K562 (cell line): ENCODE measurements at regions not wholly inside any gene's neighbourhood (a gene's known extent, or its start where the extent isn't known, plus 50 kb on each side); places are given as distances from the start of the nearest gene placed in this dataset.

ENCODE experiments used
- ATAC-seq: fragments of 200-7000 bp; cut with Tn5 transposase; 3 replicates; pipeline ENCODE4 v1.9.1; 2020; ENCODE audit warnings: moderate library complexity
- BruUV-seq: library from RNA; stranded (reverse); fragments of 400-500 nt; replicated peaks from 2 replicates; lab custom pipeline; 2021; lab: Mats Ljungman, UMichigan
- CTCF ChIA-PET: fragments of 300-600 bp; formaldehyde crosslinking; extraction: SDS; loops from one replicate; lab custom pipeline; 2021; ENCODE audit warnings: low intra/inter-chr PET ratio; lab: Yijun Ruan, JAX
- POLR2A ChIA-PET: fragments of 300-600, 350-650 bp; sonication (Branson Sonifier 250); formaldehyde crosslinking; extraction: SDS; loops from one replicate; lab custom pipeline; 2021; ENCODE audit warnings: antibody characterized with exemption, inconsistent platforms; lab: Yijun Ruan, JAX
- DNase-seq, 4 experiments: peaks; one replicate each; pipeline versions ENCODE4 v3.0.0 to v3.0.0-alpha.2; 2011 to 2018; ENCODE audit warnings: low spot score in 3 of 4, mixed read lengths in 3 of 4; ENCODE audit errors: extremely low read depth in 1 of 4
- FAIRE-seq: peaks from 2 replicates; lab custom pipeline; 2011; peaks lifted over from hg19 to GRCh38; lab: Jason Lieb, UNC
- H2AFZ ChIP-seq: 2 replicates; pipeline ENCODE4 v1.6.0; 2011; ENCODE audit warnings: low read depth, low read length, control low read depth, inconsistent platforms
- H3K27ac ChIP-seq: fragments of 200-600 bp; 3 replicates; pipeline ENCODE4 v1.8.0; 2011; ENCODE audit warnings: low read depth, mild to moderate bottlenecking, control low read depth, inconsistent platforms, low read length, moderate library complexity, mixed read lengths; ENCODE audit errors: extremely low read depth
- H3K27me3 ChIP-seq, 2 experiments: fragments of 300-600 bp in 1 of 2; 2 replicates in 1 of 2; 3 replicates in 1 of 2; pipeline versions ENCODE4 v1.6.0 to v1.8.0; 2011; ENCODE audit warnings: inconsistent platforms in 2 of 2, low read length in 2 of 2, mild to moderate bottlenecking in 1 of 2, mixed read lengths in 1 of 2, moderate library complexity in 1 of 2; ENCODE audit not compliant: control insufficient read depth in 2 of 2, insufficient read depth in 2 of 2
- H3K36me3 ChIP-seq: fragments of 300-600 bp; 3 replicates; pipeline ENCODE4 v1.8.0; 2011; ENCODE audit warnings: mild to moderate bottlenecking, low read length, inconsistent platforms; ENCODE audit not compliant: control insufficient read depth, insufficient read depth
- H3K4me1 ChIP-seq, 2 experiments: fragments of 200-600 bp in 1 of 2; replicated peaks in 1 of 2; 2 replicates in 1 of 2; 3 replicates in 1 of 2; pipeline versions ENCODE4 v1.5.1 to v1.8.0; 2011; ENCODE audit warnings: inconsistent platforms in 2 of 2, low read length in 2 of 2, mild to moderate bottlenecking in 1 of 2, mixed read lengths in 1 of 2, moderate library complexity in 1 of 2; ENCODE audit not compliant: control insufficient read depth in 2 of 2, insufficient read depth in 2 of 2
- H3K4me2 ChIP-seq: 2 replicates; pipeline ENCODE4 v1.6.1; 2011; ENCODE audit warnings: low read length, control low read depth, inconsistent platforms, mixed read lengths; ENCODE audit not compliant: insufficient read depth
- H3K4me3 ChIP-seq: fragments of 200-600 bp; sonication (generic), shearing (Covaris generic); 2 replicates; pipeline ENCODE4 v1.5.1; 2016; ENCODE audit warnings: control low read depth, inconsistent platforms
- H3K79me2 ChIP-seq: fragments of 200-600 bp; 3 replicates; pipeline ENCODE4 v1.8.0; 2011; ENCODE audit warnings: low read length, inconsistent platforms; ENCODE audit not compliant: control insufficient read depth, insufficient read depth
- H3K9ac ChIP-seq, 2 experiments: 2 replicates each; pipeline versions ENCODE4 v1.6.0 to v1.6.1; 2011; ENCODE audit warnings: low read depth in 2 of 2, low read length in 2 of 2, control low read depth in 1 of 2, inconsistent platforms in 1 of 2, mild to moderate bottlenecking in 1 of 2, mixed read lengths in 1 of 2; ENCODE audit not compliant: insufficient read depth in 1 of 2
- H3K9me1 ChIP-seq: one replicate; pipeline ENCODE4 v1.6.0; 2011; ENCODE audit warnings: inconsistent platforms, mild to moderate bottlenecking, low read length, moderate library complexity; ENCODE audit not compliant: control insufficient read depth, insufficient read depth
- H3K9me3 ChIP-seq: replicated peaks from 2 replicates; pipeline ENCODE4 v1.5.1; 2011; ENCODE audit warnings: low read depth, low read length, inconsistent platforms; ENCODE audit not compliant: control insufficient read depth, insufficient read depth
- H4K20me1 ChIP-seq: replicated peaks from 2 replicates; pipeline ENCODE4 v1.6.1; 2011; ENCODE audit warnings: low read length, inconsistent platforms, mixed read lengths; ENCODE audit not compliant: control insufficient read depth, insufficient read depth
- BMI1 ChIP-seq: fragments of 150-350 bp; IDR thresholded peaks from 2 replicates; pipeline ENCODE4 v1.6.1; 2014; ENCODE audit warnings: low read length
- CHCHD3 ChIP-seq: fragments of 250-450 bp; sonication (Bioruptor Pico); IDR thresholded peaks from 2 replicates; pipeline ENCODE4 v2.1.2; 2022; ENCODE audit warnings: mild to moderate bottlenecking
- HDAC3 ChIP-seq: fragments of 450-650 bp; IDR thresholded peaks from 2 replicates; pipeline ENCODE4 v1.6.1; 2018; ENCODE audit warnings: borderline replicate concordance, mild to moderate bottlenecking, moderate library complexity; ENCODE audit not compliant: partially characterized antibody
- PHF8 ChIP-seq: fragments of 200-600 bp; sonication (generic); IDR thresholded peaks from 2 replicates; pipeline ENCODE4 v1.6.1; 2012; ENCODE audit warnings: mixed run types, mild to moderate bottlenecking, inconsistent platforms, low read length, moderate library complexity, borderline replicate concordance
- ZHX1 ChIP-seq: fragments of 150-350 bp; conservative IDR thresholded peaks from 2 replicates; pipeline ENCODE4 v1.6.1; 2014; ENCODE audit warnings: low read length
- WGBS: fragments of 100-300 bp; shearing (Covaris generic); methylation state at CpG from one replicate; pipeline ENCODE4 v1.1.6; 2016; ENCODE audit warnings: low coverage, mixed read lengths; ENCODE audit not compliant: insufficient coverage; ENCODE audit errors: missing lambda C conversion rate; 5-methylcytosine and 5-hydroxymethylcytosine counted together
- in situ Hi-C: fragments of 300-500 bp; cut with MboI; formaldehyde crosslinking; loops from 4 replicates; pipeline ENCODE4 v1.15.0; 2018; ENCODE audit warnings: inconsistent platforms, mixed read lengths
- intact Hi-C: fragments of 100-400 bp; cut with micrococcal nuclease; formaldehyde crosslinking; loops from 2 replicates; pipeline ENCODE4 v1.14.2; 2022

GRCh38 chr4:8780086-8780485 is 91.6 kb downstream of the HMX1 start:
- Histone ChIP-seq H3K9me3 (no peaks in the 10 kb centered on the region), H3K4me2 (no peak overlapping the region), H3K27ac (no peak overlapping the region), H3K27me3 (peaks cover 0 to 15% of the 10 kb centered on the region in 2 experiments; a peak in 2 of 5 replicates), H3K4me1 (no peaks in the 10 kb centered on the region; a peak in 1 of 5 replicates), H3K9ac (no peak overlapping the region), H3K79me2 (no peaks in the 10 kb centered on the region), H2AFZ (no peak overlapping the region), H3K36me3 (no peaks in the 10 kb centered on the region), H3K9me1 (no peaks in the 10 kb centered on the region), H4K20me1 (peaks cover 4% of the 10 kb centered on the region; the same call in 1 of the 2 replicates), H3K4me3 (no peak overlapping the region)
- intact Hi-C loops (no loop called here), in situ Hi-C loops (no loop called here)
- BruUV-seq: no TSS peak
- 0% methylated on average over 7 of the region's 13 CpGs for WGBS
- DNase-seq (no peak), FAIRE-seq (no peak), ATAC-seq (no peak)
- TF ChIP-seq PHF8: no peak
- TF ChIP-seq CHCHD3: no peak
- TF ChIP-seq HDAC3: no peak
- TF ChIP-seq BMI1: no peak
- TF ChIP-seq ZHX1: no peak
- ChIA-PET POLR2A (no interaction called here), CTCF (no interaction called here)
